Mucosa of descending colon (tissue), 3 donors: ENCODE measurements at regions not wholly inside any gene's neighbourhood (a gene's known extent, or its start where the extent isn't known, plus 50 kb on each side); places are given as distances from the start of the nearest gene placed in this dataset.

Experiments used
- ATAC-seq: fragments of 200-7000 bp; cut with Tn5 transposase; one replicate; pipeline ENCODE4 v1.9.1; 2020; ENCODE audit warnings: mild to moderate bottlenecking, moderate library complexity
- DNase-seq, 3 donors: peaks; one replicate each; pipeline ENCODE4 v3.0.0-alpha.2; 2020
- H3K36me3 ChIP-seq: fragments of 200-600 bp; one replicate; pipeline ENCODE4 v1.8.0; 2021; ENCODE audit warnings: low read depth, mild to moderate bottlenecking
- H3K4me1 ChIP-seq: fragments of 200-600 bp; one replicate; pipeline ENCODE4 v1.8.0; 2021; ENCODE audit warnings: low read depth, mild to moderate bottlenecking
- H3K4me3 ChIP-seq: fragments of 200-600 bp; one replicate; pipeline ENCODE4 v1.8.0; 2021; ENCODE audit warnings: mild to moderate bottlenecking
- H3K9me3 ChIP-seq: fragments of 200-600 bp; one replicate; pipeline ENCODE4 v1.8.0; 2021; ENCODE audit warnings: mild to moderate bottlenecking
- intact Hi-C, 2 donors: fragments of 100-400 bp; cut with DNase I in 1 of 2; cut with micrococcal nuclease in 1 of 2; formaldehyde crosslinking; loops; one replicate each; pipeline versions ENCODE4 v1.11.0 to v1.11.1; 2022; cut with DNase I, micrococcal nuclease
- TF ChIP-seq, protein P1 (sequence below): fragments of 200-600 bp; IDR thresholded peaks from one replicate; pipeline ENCODE4 v1.8.0; 2022; ENCODE audit warnings: antibody characterized with exemption, mild to moderate bottlenecking
- donor health status: DM: no; HTN: no; CAD: no; lungs with moderate emphysema.
- donor health status: DM: no; HTN: no; CAD: no.
- donor health status: DM: no; HTN: yes; CAD: no.

DNA sequence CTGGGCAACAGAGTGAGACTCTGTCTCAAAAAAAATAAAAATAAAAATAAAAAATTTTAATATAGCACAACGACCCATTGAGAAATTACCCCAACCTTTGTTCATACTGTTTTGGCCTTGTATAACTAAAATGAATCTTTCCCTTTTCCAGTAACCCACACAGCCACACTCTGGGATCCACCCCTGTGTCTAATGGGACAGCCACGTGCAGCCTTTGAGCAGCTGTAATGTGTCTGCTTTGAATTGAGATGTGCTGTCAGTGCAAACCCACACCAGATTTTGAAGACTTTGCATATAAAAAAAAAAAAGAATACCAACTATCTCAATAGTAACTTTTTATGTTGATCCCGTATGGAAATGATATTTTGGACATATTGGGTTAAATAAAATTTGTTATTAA, 112.7 kb upstream of the UBL3 start:
- DNase-seq (no peak), ATAC-seq (no peak)
- Histone ChIP-seq H3K4me1 (no peaks in the 10 kb centered on the region), H3K4me3 (no peak overlapping the region), H3K36me3 (no peaks in the 10 kb centered on the region), H3K9me3 (peaks cover 7% of the 10 kb centered on the region)
- TF ChIP-seq, protein P1, sequence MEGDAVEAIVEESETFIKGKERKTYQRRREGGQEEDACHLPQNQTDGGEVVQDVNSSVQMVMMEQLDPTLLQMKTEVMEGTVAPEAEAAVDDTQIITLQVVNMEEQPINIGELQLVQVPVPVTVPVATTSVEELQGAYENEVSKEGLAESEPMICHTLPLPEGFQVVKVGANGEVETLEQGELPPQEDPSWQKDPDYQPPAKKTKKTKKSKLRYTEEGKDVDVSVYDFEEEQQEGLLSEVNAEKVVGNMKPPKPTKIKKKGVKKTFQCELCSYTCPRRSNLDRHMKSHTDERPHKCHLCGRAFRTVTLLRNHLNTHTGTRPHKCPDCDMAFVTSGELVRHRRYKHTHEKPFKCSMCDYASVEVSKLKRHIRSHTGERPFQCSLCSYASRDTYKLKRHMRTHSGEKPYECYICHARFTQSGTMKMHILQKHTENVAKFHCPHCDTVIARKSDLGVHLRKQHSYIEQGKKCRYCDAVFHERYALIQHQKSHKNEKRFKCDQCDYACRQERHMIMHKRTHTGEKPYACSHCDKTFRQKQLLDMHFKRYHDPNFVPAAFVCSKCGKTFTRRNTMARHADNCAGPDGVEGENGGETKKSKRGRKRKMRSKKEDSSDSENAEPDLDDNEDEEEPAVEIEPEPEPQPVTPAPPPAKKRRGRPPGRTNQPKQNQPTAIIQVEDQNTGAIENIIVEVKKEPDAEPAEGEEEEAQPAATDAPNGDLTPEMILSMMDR: no peak
- intact Hi-C loops: no loop called here

DNA sequence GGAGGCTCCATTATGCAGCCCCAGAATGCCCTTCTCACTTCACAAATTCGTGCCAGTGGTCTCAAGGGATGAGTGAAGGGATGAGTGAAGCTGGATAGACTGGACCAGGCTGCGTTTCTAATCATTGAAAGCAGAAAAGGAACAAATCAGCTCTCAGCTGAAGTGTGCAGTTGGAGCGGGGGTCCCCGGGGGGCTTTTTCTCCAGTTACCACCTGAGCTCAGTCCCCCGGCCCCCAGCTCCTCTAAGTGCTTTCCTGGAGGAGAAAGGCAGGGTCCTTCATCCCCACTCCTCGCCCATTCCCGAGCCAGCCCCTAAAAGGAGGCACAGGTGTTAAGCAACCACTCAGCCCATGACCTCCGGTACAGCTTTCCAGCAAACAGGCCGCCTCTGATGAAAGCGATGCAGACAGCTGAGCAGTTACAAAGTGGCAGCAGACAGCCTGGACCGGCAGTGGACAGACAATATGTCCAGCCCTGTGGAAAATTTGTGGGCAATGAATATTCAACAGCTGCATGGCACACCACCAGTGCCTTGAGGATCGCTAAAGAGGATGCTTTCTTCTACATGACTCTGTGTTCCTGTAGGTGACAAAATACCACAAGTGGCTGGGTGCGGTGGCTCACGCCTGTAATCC, 110.7 kb upstream of the UBL3 start:
- no peak for DNase-seq
- no peaks in the 10 kb centered on the region for H3K4me1 ChIP-seq
- ATAC-seq: no peak
- no peaks in the 10 kb centered on the region for H3K36me3 ChIP-seq
- H3K9me3 ChIP-seq: no peaks in the 10 kb centered on the region
- no peak overlapping the region for H3K4me3 ChIP-seq
- intact Hi-C loops: no loop called here
- TF ChIP-seq, protein P1: no peak

DNA sequence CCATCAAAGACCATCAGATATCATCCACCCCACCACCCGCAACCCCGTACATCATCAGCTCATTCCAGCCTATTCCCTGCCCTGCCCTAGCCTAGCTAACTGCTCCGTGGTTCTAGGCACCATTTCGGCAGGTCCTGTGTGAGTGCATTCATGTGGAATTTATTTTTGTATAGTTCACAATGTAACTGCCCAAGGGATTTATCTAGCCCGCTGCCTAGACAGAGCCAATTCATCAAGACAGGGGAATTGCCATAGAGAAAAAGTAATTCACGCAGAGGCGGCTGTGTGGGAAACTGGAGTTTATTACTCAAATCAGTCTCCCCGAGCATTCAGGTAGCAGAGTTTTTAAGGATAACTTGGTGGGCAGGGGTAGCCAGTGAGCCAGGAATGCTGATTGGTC, 109.2 kb upstream of the UBL3 start:
- H3K4me3 ChIP-seq: no peak overlapping the region
- H3K9me3 ChIP-seq: no peaks in the 10 kb centered on the region
- intact Hi-C loops: no loop called here
- DNase-seq: no peak
- no peak for ATAC-seq
- no peaks in the 10 kb centered on the region for H3K36me3 ChIP-seq
- TF ChIP-seq, protein P1: no peak
- H3K4me1 ChIP-seq: no peaks in the 10 kb centered on the region

DNA sequence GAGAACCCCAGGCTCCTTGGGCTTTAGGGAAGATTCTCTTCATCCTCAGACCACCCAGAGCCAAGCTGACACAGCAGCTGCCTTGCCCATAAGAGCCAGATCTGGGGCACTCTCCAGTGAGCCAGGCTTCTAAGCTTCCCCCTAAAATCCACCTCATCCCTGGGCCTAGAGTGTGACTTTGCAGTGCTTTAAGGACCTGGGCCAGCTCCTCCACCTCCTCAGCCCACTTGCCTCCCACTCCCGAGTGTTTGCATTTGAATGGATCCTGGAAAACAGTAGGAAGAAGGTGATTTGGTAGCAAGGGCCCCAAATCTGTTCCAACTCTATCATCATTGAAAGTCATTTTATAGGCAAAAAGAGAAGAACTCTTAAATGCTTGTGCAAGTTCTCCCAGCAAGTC, 108.7 kb upstream of the UBL3 start:
- H3K4me3 ChIP-seq: no peak overlapping the region
- no peaks in the 10 kb centered on the region for H3K9me3 ChIP-seq
- intact Hi-C loops: no loop called here
- ATAC-seq: no peak
- H3K36me3 ChIP-seq: no peaks in the 10 kb centered on the region
- TF ChIP-seq, protein P1: no peak
- no peaks in the 10 kb centered on the region for H3K4me1 ChIP-seq
- DNase-seq: no peak

DNA sequence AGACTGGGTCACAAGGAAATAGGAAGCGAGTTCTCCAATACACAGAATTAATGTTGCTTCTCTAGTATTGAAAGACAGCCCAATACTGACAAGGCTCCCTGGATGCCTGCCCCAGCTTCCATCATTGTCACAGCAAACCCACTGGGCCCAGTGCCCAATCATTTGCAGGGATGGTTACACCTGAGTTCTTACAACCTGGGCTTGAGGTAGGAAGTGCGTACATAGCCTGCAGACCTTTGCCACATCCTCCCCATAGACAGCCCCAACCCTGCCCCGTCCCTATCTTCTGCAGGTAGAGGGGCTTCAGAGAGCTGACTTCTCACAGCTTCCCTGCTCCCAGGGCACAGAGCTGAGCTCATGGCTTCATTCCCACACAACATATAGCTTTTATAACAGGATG, 108.1 kb upstream of the UBL3 start:
- no peaks in the 10 kb centered on the region for H3K36me3 ChIP-seq
- intact Hi-C loops: no loop called here
- H3K9me3 ChIP-seq: no peaks in the 10 kb centered on the region
- ATAC-seq (peak; percentile 58), DNase-seq (no peak)
- H3K4me1 ChIP-seq: no peaks in the 10 kb centered on the region
- no peak overlapping the region for H3K4me3 ChIP-seq
- TF ChIP-seq, protein P1: no peak

DNA sequence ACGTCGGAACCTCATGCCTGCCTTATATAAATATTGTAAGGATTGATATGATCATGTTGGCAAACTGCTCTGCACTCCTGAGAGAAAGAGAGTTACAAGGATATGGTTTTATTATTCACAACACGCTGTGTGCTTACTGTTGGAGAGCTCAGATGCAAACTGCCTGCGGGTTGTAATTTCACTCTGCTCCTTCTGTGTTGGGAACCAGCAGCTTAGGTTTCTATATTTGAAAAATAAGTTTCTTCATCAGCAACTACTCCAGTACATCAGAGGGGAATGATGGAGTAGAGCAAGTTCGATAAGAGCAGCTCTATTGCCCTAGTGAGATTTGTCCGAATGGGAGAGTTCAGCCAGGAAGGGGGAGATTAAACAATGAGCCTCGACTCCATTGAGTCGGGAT, 106.9 kb upstream of the UBL3 start:
- ATAC-seq (no peak), DNase-seq (no peak)
- no peaks in the 10 kb centered on the region for H3K36me3 ChIP-seq
- no peaks in the 10 kb centered on the region for H3K4me1 ChIP-seq
- no peaks in the 10 kb centered on the region for H3K9me3 ChIP-seq
- intact Hi-C loops: no loop called here
- TF ChIP-seq, protein P1: no peak
- H3K4me3 ChIP-seq: no peak overlapping the region
